AG20443 (cell line): ENCODE measurements at regions not wholly inside any gene's neighbourhood (a gene's known extent, or its start where the extent isn't known, plus 50 kb on each side); places are given as distances from the start of the nearest gene placed in this dataset.

Source experiments
- DNase-seq: peaks from one replicate; pipeline ENCODE4 v3.0.0; 2012; ENCODE audit warnings: low spot score, mixed read lengths

- DNase-seq: no peak
Observed at GRCh38 chr9:80233102-80233843, 661.5 kb downstream of the TLE4 start.

GRCh38 chr9:80231318-80232236, 659.8 kb downstream of the TLE4 start:
- no peak for DNase-seq

- DNase-seq: no peak
Observed at GRCh38 chr9:80223897-80224296, 652.1 kb downstream of the TLE4 start.

GRCh38 chr9:80222466-80223169, 650.9 kb downstream of the TLE4 start:
- no peak for DNase-seq

GRCh38 chr9:80218328-80218727, 646.6 kb downstream of the TLE4 start:
- no peak for DNase-seq

- no peak for DNase-seq
Observed at GRCh38 chr9:80213613-80214012, 641.8 kb downstream of the TLE4 start.

- DNase-seq: no peak
Observed at GRCh38 chr9:80208696-80209095, 636.9 kb downstream of the TLE4 start.

- DNase-seq: no peak
Observed at GRCh38 chr9:80204054-80204453, 632.3 kb downstream of the TLE4 start.

GRCh38 chr9:80197661-80198060, 625.9 kb downstream of the TLE4 start:
- DNase-seq: peak; percentile 35

- DNase-seq: peak; percentile 29
Observed at GRCh38 chr9:80191108-80191507, 619.3 kb downstream of the TLE4 start.

- no peak for DNase-seq
Observed at GRCh38 chr9:80188579-80188978, 616.8 kb downstream of the TLE4 start.

GRCh38 chr9:80185112-80185738, 613.5 kb downstream of the TLE4 start:
- DNase-seq: no peak

- no peak for DNase-seq
Observed at GRCh38 chr9:80177949-80178480, 606.2 kb downstream of the TLE4 start.

GRCh38 chr9:80175286-80176150, 603.8 kb downstream of the TLE4 start:
- peak; percentile 24 for DNase-seq

GRCh38 chr9:80163889-80164288, 592.1 kb downstream of the TLE4 start:
- no peak for DNase-seq

- DNase-seq: no peak
Observed at GRCh38 chr9:80158554-80159170, 586.9 kb downstream of the TLE4 start.

GRCh38 chr9:80158131-80158530, 586.4 kb downstream of the TLE4 start:
- no peak for DNase-seq

GRCh38 chr9:80157561-80157983, 585.8 kb downstream of the TLE4 start:
- no peak for DNase-seq

GRCh38 chr9:80156756-80157472, 585.1 kb downstream of the TLE4 start:
- no peak for DNase-seq

- DNase-seq: no peak
Observed at GRCh38 chr9:80156262-80156661, 584.5 kb downstream of the TLE4 start.
